K562 (cell line): ENCODE measurements at regions not wholly inside any gene's neighbourhood (a gene's known extent, or its start where the extent isn't known, plus 50 kb on each side); places are given as distances from the start of the nearest gene placed in this dataset.

ENCODE experiments used
- ATAC-seq: fragments of 200-7000 bp; cut with Tn5 transposase; 3 replicates; pipeline ENCODE4 v1.9.1; 2020; ENCODE audit warnings: moderate library complexity
- BruUV-seq: library from RNA; stranded (reverse); fragments of 400-500 nt; replicated peaks from 2 replicates; lab custom pipeline; 2021; lab: Mats Ljungman, UMichigan
- CTCF ChIA-PET: fragments of 300-600 bp; formaldehyde crosslinking; extraction: SDS; loops from one replicate; lab custom pipeline; 2021; ENCODE audit warnings: low intra/inter-chr PET ratio; lab: Yijun Ruan, JAX
- POLR2A ChIA-PET: fragments of 300-600, 350-650 bp; sonication (Branson Sonifier 250); formaldehyde crosslinking; extraction: SDS; loops from one replicate; lab custom pipeline; 2021; ENCODE audit warnings: antibody characterized with exemption, inconsistent platforms; lab: Yijun Ruan, JAX
- DNase-seq, 4 experiments: peaks; one replicate each; pipeline versions ENCODE4 v3.0.0 to v3.0.0-alpha.2; 2011 to 2018; ENCODE audit warnings: low spot score in 3 of 4, mixed read lengths in 3 of 4; ENCODE audit errors: extremely low read depth in 1 of 4
- FAIRE-seq: peaks from 2 replicates; lab custom pipeline; 2011; peaks lifted over from hg19 to GRCh38; lab: Jason Lieb, UNC
- H2AFZ ChIP-seq: 2 replicates; pipeline ENCODE4 v1.6.0; 2011; ENCODE audit warnings: low read depth, low read length, control low read depth, inconsistent platforms
- H3K27ac ChIP-seq: fragments of 200-600 bp; 3 replicates; pipeline ENCODE4 v1.8.0; 2011; ENCODE audit warnings: low read depth, mild to moderate bottlenecking, control low read depth, inconsistent platforms, low read length, moderate library complexity, mixed read lengths; ENCODE audit errors: extremely low read depth
- H3K27me3 ChIP-seq, 2 experiments: fragments of 300-600 bp in 1 of 2; 2 replicates in 1 of 2; 3 replicates in 1 of 2; pipeline versions ENCODE4 v1.6.0 to v1.8.0; 2011; ENCODE audit warnings: inconsistent platforms in 2 of 2, low read length in 2 of 2, mild to moderate bottlenecking in 1 of 2, mixed read lengths in 1 of 2, moderate library complexity in 1 of 2; ENCODE audit not compliant: control insufficient read depth in 2 of 2, insufficient read depth in 2 of 2
- H3K36me3 ChIP-seq: fragments of 300-600 bp; 3 replicates; pipeline ENCODE4 v1.8.0; 2011; ENCODE audit warnings: mild to moderate bottlenecking, low read length, inconsistent platforms; ENCODE audit not compliant: control insufficient read depth, insufficient read depth
- H3K4me1 ChIP-seq, 2 experiments: fragments of 200-600 bp in 1 of 2; replicated peaks in 1 of 2; 2 replicates in 1 of 2; 3 replicates in 1 of 2; pipeline versions ENCODE4 v1.5.1 to v1.8.0; 2011; ENCODE audit warnings: inconsistent platforms in 2 of 2, low read length in 2 of 2, mild to moderate bottlenecking in 1 of 2, mixed read lengths in 1 of 2, moderate library complexity in 1 of 2; ENCODE audit not compliant: control insufficient read depth in 2 of 2, insufficient read depth in 2 of 2
- H3K4me2 ChIP-seq: 2 replicates; pipeline ENCODE4 v1.6.1; 2011; ENCODE audit warnings: low read length, control low read depth, inconsistent platforms, mixed read lengths; ENCODE audit not compliant: insufficient read depth
- H3K4me3 ChIP-seq: fragments of 200-600 bp; sonication (generic), shearing (Covaris generic); 2 replicates; pipeline ENCODE4 v1.5.1; 2016; ENCODE audit warnings: control low read depth, inconsistent platforms
- H3K79me2 ChIP-seq: fragments of 200-600 bp; 3 replicates; pipeline ENCODE4 v1.8.0; 2011; ENCODE audit warnings: low read length, inconsistent platforms; ENCODE audit not compliant: control insufficient read depth, insufficient read depth
- H3K9ac ChIP-seq, 2 experiments: 2 replicates each; pipeline versions ENCODE4 v1.6.0 to v1.6.1; 2011; ENCODE audit warnings: low read depth in 2 of 2, low read length in 2 of 2, control low read depth in 1 of 2, inconsistent platforms in 1 of 2, mild to moderate bottlenecking in 1 of 2, mixed read lengths in 1 of 2; ENCODE audit not compliant: insufficient read depth in 1 of 2
- H3K9me1 ChIP-seq: one replicate; pipeline ENCODE4 v1.6.0; 2011; ENCODE audit warnings: inconsistent platforms, mild to moderate bottlenecking, low read length, moderate library complexity; ENCODE audit not compliant: control insufficient read depth, insufficient read depth
- H3K9me3 ChIP-seq: replicated peaks from 2 replicates; pipeline ENCODE4 v1.5.1; 2011; ENCODE audit warnings: low read depth, low read length, inconsistent platforms; ENCODE audit not compliant: control insufficient read depth, insufficient read depth
- H4K20me1 ChIP-seq: replicated peaks from 2 replicates; pipeline ENCODE4 v1.6.1; 2011; ENCODE audit warnings: low read length, inconsistent platforms, mixed read lengths; ENCODE audit not compliant: control insufficient read depth, insufficient read depth
- CBFA2T3 ChIP-seq: fragments of 450-650 bp; IDR thresholded peaks from 2 replicates; pipeline ENCODE4 v1.6.1; 2017
- FOXP4 ChIP-seq: sonication (generic); formaldehyde crosslinking; IDR thresholded peaks from 2 replicates; pipeline ENCODE4 v1.8.0; 2022; ENCODE audit warnings: mild to moderate bottlenecking, missing genetic modification reagents, borderline replicate concordance
- NFE2L1 ChIP-seq: fragments of 450-650 bp; IDR thresholded peaks from 2 replicates; pipeline ENCODE4 v1.6.1; 2016; ENCODE audit warnings: missing genetic modification characterization, low read depth, mild to moderate bottlenecking, missing compliant biosample characterization, moderate library complexity, borderline replicate concordance
- PHF21A ChIP-seq: fragments of 450-650 bp; IDR thresholded peaks from 2 replicates; pipeline ENCODE4 v1.6.1; 2017; ENCODE audit warnings: low read depth, borderline replicate concordance
- SFPQ ChIP-seq: fragments of 200-400 bp; formaldehyde crosslinking; IDR thresholded peaks from 2 replicates; pipeline ENCODE4 v1.6.1; 2017; ENCODE audit warnings: mild to moderate bottlenecking, low read depth, low read length, moderate library complexity
- ZFPM2 ChIP-seq: fragments of 250-450 bp; sonication (Bioruptor Pico); IDR thresholded peaks from 2 replicates; pipeline ENCODE4 v1.5.1; 2022; ENCODE audit warnings: mild to moderate bottlenecking
- ZNF551 ChIP-seq: fragments of 250-450 bp; sonication (Bioruptor Pico); IDR thresholded peaks from 2 replicates; pipeline ENCODE4 v1.5.0; 2021; ENCODE audit warnings: mild to moderate bottlenecking, moderate library complexity
- ZNF561 ChIP-seq: fragments of 450-650 bp; formaldehyde crosslinking; conservative IDR thresholded peaks from 2 replicates; pipeline ENCODE4 v1.4.0; 2020; ENCODE audit warnings: mild to moderate bottlenecking, moderate library complexity
- WGBS: fragments of 100-300 bp; shearing (Covaris generic); methylation state at CpG from one replicate; pipeline ENCODE4 v1.1.6; 2016; ENCODE audit warnings: low coverage, mixed read lengths; ENCODE audit not compliant: insufficient coverage; ENCODE audit errors: missing lambda C conversion rate; 5-methylcytosine and 5-hydroxymethylcytosine counted together
- in situ Hi-C: fragments of 300-500 bp; cut with MboI; formaldehyde crosslinking; loops from 4 replicates; pipeline ENCODE4 v1.15.0; 2018; ENCODE audit warnings: inconsistent platforms, mixed read lengths
- intact Hi-C: fragments of 100-400 bp; cut with micrococcal nuclease; formaldehyde crosslinking; loops from 2 replicates; pipeline ENCODE4 v1.14.2; 2022

GRCh38 chrX:148161701-148162100 is 180.6 kb downstream of the FMR1NB start:
- in situ Hi-C loops = no loop called here
- Histone ChIP-seq H3K27ac (no peak overlapping the region), H3K4me1 (no peaks in the 10 kb centered on the region), H3K9me3 (no peaks in the 10 kb centered on the region), H3K4me3 (no peak overlapping the region), H3K4me2 (no peak overlapping the region), H4K20me1 (no peaks in the 10 kb centered on the region), H3K9ac (no peak overlapping the region), H3K27me3 (no peaks in the 10 kb centered on the region), H3K36me3 (no peaks in the 10 kb centered on the region), H3K9me1 (no peaks in the 10 kb centered on the region), H2AFZ (no peak overlapping the region), H3K79me2 (no peaks in the 10 kb centered on the region)
- FAIRE-seq = no peak
- CTCF ChIA-PET = no interaction called here
- WGBS = 0% methylated on average over 6 of the region's 6 CpGs
- no peak for DNase-seq
- intact Hi-C loops = no loop called here
- TF ChIP-seq ZNF551 (CRISPR knock-in tag) (no peak), ZNF561 (no peak), PHF21A (no peak), CBFA2T3 (no peak), NFE2L1 (no peak), FOXP4 (CRISPR knock-in tag) (no peak), ZFPM2 (CRISPR knock-in tag) (no peak), SFPQ (no peak)
- BruUV-seq = no TSS peak
- ATAC-seq = no peak
- POLR2A ChIA-PET = no interaction called here
